Stimulated activated CD4-positive, alpha-beta T cell treated with anti-CD3 and anti-CD28 coated beads, Interleukin-12 subunit alpha, Interleukin-12 subunit beta, amount 100 ng/mL, for 4 hours (primary cell): ENCODE measurements at regions not wholly inside any gene's neighbourhood (a gene's known extent, or its start where the extent isn't known, plus 50 kb on each side); places are given as distances from the start of the nearest gene placed in this dataset.

ENCODE experiments used
- DNase-seq: peaks from one replicate; pipeline ENCODE4 v3.0.0-alpha.2; 2020

GRCh38 chr4:43999669-44000068 lies 448.9 kb downstream of the KCTD8 start:
- DNase-seq: no peak

DNA sequence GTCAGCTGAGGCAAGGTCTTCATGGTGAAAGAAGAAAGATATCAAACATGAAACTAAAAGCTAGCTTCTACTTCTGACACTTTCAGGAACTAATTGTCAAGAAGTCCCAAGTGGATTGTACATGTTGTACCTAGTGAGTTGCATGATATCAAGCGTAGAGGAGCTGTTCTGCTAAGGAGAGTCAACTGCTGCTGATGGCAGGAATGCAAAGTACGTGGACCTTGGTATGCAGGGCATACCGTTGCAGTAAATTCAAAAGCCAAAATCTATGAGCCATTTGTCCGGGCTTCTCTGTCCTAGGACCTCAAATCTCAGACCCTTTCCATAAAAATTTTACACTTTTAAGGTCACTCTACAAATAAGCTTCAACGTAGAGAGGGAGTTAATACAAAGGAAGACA lies 446.2 kb downstream of the KCTD8 start:
- DNase-seq: no peak

GRCh38 chr4:44016570-44017421 lies 431.8 kb downstream of the KCTD8 start:
- DNase-seq: no peak

DNA sequence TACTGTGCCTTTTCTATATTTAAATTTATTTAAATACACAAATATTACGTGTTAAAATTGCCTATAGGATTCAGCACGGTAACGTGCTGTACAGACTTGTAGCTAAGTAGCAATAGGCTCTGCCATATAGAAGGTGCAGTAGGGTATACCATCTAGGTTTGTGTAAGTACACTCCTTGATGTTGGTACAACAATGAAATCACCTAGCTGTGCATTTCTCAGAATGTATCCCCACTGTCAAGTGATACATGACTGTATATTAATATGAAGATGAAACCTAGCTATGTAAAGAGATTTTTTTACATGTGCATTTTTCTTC lies 431.2 kb downstream of the KCTD8 start:
- DNase-seq: no peak

GRCh38 chr4:44019721-44020120 lies 428.9 kb downstream of the KCTD8 start:
- DNase-seq: no peak

GRCh38 chr4:44025376-44026020 lies 423.1 kb downstream of the KCTD8 start:
- DNase-seq: no peak

DNA sequence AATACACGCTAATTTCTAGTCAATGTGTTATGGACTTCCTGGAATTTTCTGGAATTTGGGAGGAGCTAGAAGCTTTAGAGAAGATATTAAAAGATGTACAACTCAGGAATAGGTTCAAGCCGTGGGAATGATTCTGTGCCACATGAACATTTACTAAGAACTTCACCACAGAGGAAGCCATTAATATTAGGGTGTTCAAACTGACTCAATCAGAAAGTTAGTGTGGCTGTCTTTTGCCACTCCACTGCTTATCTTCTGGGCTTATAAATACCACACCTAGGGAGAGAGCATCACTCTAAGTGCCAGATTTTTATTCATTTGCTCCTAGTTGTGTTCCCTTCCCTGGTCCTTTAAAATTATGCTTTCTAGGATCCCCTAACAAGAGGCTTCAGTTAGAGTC lies 409.8 kb downstream of the KCTD8 start:
- no peak for DNase-seq

- DNase-seq: no peak
These were observed 402.1 kb downstream of the KCTD8 start for GRCh38 chr4:44046491-44046890.

- no peak for DNase-seq
These were observed 391.9 kb downstream of the KCTD8 start for GRCh38 chr4:44056721-44057151.

- no peak for DNase-seq
These were observed 377.8 kb downstream of the KCTD8 start for GRCh38 chr4:44070843-44071242.

GRCh38 chr4:44071959-44072955 lies 376.4 kb downstream of the KCTD8 start:
- no peak for DNase-seq

DNA sequence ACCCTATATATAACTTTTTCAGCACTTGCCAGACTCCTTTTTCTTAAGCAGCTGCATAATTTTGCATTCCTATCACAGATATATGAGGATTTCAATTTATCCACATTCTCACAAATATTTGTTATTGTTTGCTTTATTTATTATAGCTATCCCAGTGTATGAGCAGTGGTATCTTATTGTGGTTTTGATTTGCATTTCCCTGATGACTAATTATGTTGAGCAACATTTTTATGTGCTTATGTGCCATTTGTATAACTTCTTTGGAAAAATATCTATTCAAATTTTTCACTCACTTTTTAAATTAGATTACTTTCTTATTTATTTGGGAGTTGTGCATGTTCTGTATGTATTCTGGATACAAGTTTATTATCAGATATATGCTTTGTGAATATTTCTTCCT lies 361.9 kb downstream of the KCTD8 start:
- DNase-seq: no peak

- DNase-seq: no peak
These were observed 355.2 kb downstream of the KCTD8 start for GRCh38 chr4:44093390-44093789.

GRCh38 chr4:44098973-44099372 lies 349.6 kb downstream of the KCTD8 start:
- no peak for DNase-seq

DNA sequence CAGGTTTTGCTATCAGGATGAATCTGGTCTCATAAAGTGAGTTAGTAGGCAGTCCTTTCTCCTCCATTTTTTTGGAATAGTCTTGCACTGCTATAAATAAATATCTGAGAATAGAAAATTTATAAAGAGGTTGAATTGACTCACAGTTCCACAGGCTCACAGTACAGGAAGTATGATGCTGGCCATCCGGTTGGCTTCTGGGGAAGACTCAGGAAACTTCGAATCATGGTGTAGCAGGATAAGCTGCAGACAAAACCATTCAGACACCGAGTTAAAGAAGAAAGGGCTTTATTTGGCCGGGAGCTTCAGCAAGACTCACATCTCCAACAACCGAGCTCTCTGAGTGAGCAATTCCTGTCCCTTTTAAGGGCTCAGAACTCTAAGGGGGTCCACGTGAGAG lies 348.2 kb downstream of the KCTD8 start:
- DNase-seq: no peak

GRCh38 chr4:44118971-44119680 lies 329.5 kb downstream of the KCTD8 start:
- DNase-seq: no peak

GRCh38 chr4:44120646-44121045 lies 328.0 kb downstream of the KCTD8 start:
- DNase-seq: no peak

- DNase-seq: no peak
These were observed 327.4 kb downstream of the KCTD8 start for GRCh38 chr4:44121210-44121609.
